Breast epithelium (tissue), 3 donors: ENCODE measurements at regions not wholly inside any gene's neighbourhood (a gene's known extent, or its start where the extent isn't known, plus 50 kb on each side); places are given as distances from the start of the nearest gene placed in this dataset.

Source experiments
- CTCF ChIP-seq, 3 donors: fragments of 450-650 bp; IDR thresholded peaks; one replicate each; pipeline ENCODE4 v1.5.1; 2016 to 2017; ENCODE audit warnings: antibody characterized with exemption in 3 of 3, mild to moderate bottlenecking in 3 of 3, moderate library complexity in 3 of 3
- POLR2A ChIP-seq: fragments of 450-650 bp; IDR thresholded peaks from one replicate; pipeline ENCODE4 v1.6.1; 2016; ENCODE audit warnings: antibody characterized with exemption, mild to moderate bottlenecking, moderate library complexity
- POLR2AphosphoS5 ChIP-seq, 3 donors: sonication (generic); formaldehyde crosslinking; IDR thresholded peaks; one replicate each; pipeline ENCODE4 v1.6.1; 2017; ENCODE audit warnings: antibody characterized with exemption in 3 of 3

DNA sequence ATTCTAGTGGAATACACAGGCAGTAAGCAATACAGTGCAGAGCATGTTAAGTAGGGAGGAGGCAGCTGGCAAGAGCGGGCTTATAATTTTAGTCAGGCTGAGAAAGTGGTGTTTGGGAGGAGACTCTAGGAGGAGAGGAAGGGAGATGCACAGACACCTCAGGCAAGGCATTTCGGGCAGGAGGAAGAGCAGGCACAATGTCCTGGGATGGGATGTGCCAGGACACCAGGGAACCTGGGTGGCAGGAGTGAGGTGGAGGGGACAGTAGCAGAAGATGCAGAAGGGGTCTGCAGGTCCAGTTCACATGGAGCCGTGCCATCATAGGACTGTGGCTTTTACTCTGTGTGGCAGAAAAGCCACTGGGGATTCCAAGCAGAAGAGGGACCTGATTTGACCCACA is 143.7 kb upstream of the FSTL4 start:
- TF ChIP-seq POLR2AphosphoS5 (IDR thresholded peaks at IDR 0.05), result no peak
- TF ChIP-seq CTCF (IDR thresholded peaks at IDR 0.05), result no peak
- TF ChIP-seq POLR2A, result no peak
